HCT116 (cell line): ENCODE measurements at regions not wholly inside any gene's neighbourhood (a gene's known extent, or its start where the extent isn't known, plus 50 kb on each side); places are given as distances from the start of the nearest gene placed in this dataset.

Experiments used
- ATAC-seq: fragments of 200-7000 bp; cut with Tn5 transposase; 2 replicates; pipeline ENCODE4 v1.9.1; 2020; ENCODE audit warnings: mild to moderate bottlenecking, moderate library complexity
- BruUV-seq: library from RNA; stranded (reverse); fragments of 400-500 nt; replicated peaks from 2 replicates; lab custom pipeline; 2021; lab: Mats Ljungman, UMichigan
- CTCF ChIA-PET: fragments of 300-600 bp; sonication (Branson Sonifier 250); formaldehyde crosslinking; loops from one replicate; lab custom pipeline; 2021; ENCODE audit warnings: antibody characterized with exemption; lab: Charles Lee
- POLR2A ChIA-PET: fragments of 300-600, 350-600 bp; sonication (Branson Sonifier 250); formaldehyde crosslinking; loops from one replicate; lab custom pipeline; 2021; ENCODE audit warnings: antibody characterized with exemption; lab: Charles Lee
- RAD21 ChIA-PET, 2 experiments: fragments of 300-600 bp; sonication (Branson Sonifier 250); formaldehyde crosslinking; loops; one replicate each; lab custom pipeline; 2023; ENCODE audit warnings: low total read pairs in 2 of 2; ENCODE audit not compliant: uncharacterized antibody in 2 of 2, unreplicated experiment in 2 of 2, low non-redundant PET in 1 of 2; lab: Charles Lee
- DNase-seq: peaks from one replicate; pipeline ENCODE4 v3.0.0-alpha.2; 2010; ENCODE audit warnings: low read depth, low spot score
- H2AFZ ChIP-seq: fragments of 200-600 bp; shearing (Covaris generic), sonication (generic); 2 replicates; pipeline ENCODE4 v1.6.1; 2017; ENCODE audit warnings: low read depth, mixed run types, mixed read lengths, antibody characterized with exemption, low read length; ENCODE audit not compliant: poor library complexity, severe bottlenecking
- H3K27ac ChIP-seq: 2 replicates; pipeline ENCODE4 v1.5.1; 2012; ENCODE audit warnings: low read depth, low read length
- H3K27me3 ChIP-seq: fragments of 200-600 bp; sonication (generic); 2 replicates; pipeline ENCODE4 v1.6.1; 2016; ENCODE audit warnings: mixed run types, low read length, mixed read lengths; ENCODE audit not compliant: insufficient read depth
- H3K36me3 ChIP-seq, 2 experiments: fragments of 200-500 bp in 1 of 2; fragments of 200-600 bp in 1 of 2; sonication (Bioruptor generic) in 1 of 2; sonication (generic) in 1 of 2; 2 replicates each; pipeline versions ENCODE4 v1.5.1 to v1.6.1; 2014 to 2016; ENCODE audit warnings: low read length in 2 of 2, inconsistent platforms in 1 of 2, mixed read lengths in 1 of 2, mixed run types in 1 of 2; ENCODE audit not compliant: insufficient read depth in 2 of 2, control insufficient read depth in 1 of 2
- H3K4me1 ChIP-seq, 2 experiments: fragments of 200-600 bp in 1 of 2; sonication (generic) in 1 of 2; 2 replicates each; pipeline versions ENCODE4 v1.5.1 to v1.6.1; 2012 to 2017; ENCODE audit warnings: low read length in 2 of 2, inconsistent platforms in 1 of 2, mild to moderate bottlenecking in 1 of 2, mixed read lengths in 1 of 2, mixed run types in 1 of 2, moderate library complexity in 1 of 2; ENCODE audit not compliant: insufficient read depth in 2 of 2, control insufficient read depth in 1 of 2
- H3K4me2 ChIP-seq: fragments of 200-600 bp; sonication (generic); 2 replicates; pipeline ENCODE4 v1.6.1; 2017; ENCODE audit warnings: mixed run types, low read length, mixed read lengths
- H3K4me3 ChIP-seq, 2 experiments: fragments of 200-600 bp in 1 of 2; sonication (generic) in 1 of 2; replicated peaks in 1 of 2; 2 replicates each; pipeline ENCODE4 v1.5.1; 2011 to 2016; ENCODE audit warnings: low read length in 2 of 2, control low read depth in 1 of 2, low read depth in 1 of 2, mild to moderate bottlenecking in 1 of 2, mixed read lengths in 1 of 2, mixed run types in 1 of 2
- H3K79me2 ChIP-seq: fragments of 200-600 bp; sonication (generic); 2 replicates; pipeline ENCODE4 v1.6.1; 2017; ENCODE audit warnings: mild to moderate bottlenecking, mixed run types, low read length, moderate library complexity, mixed read lengths; ENCODE audit not compliant: insufficient read depth
- H3K9ac ChIP-seq: fragments of 200-600 bp; sonication (generic); 2 replicates; pipeline ENCODE4 v1.6.1; 2016; ENCODE audit warnings: low read length, mixed read lengths
- H3K9me2 ChIP-seq: fragments of 200-600 bp; sonication (generic), shearing (Covaris generic); 2 replicates; pipeline ENCODE4 v1.6.1; 2017; ENCODE audit warnings: mixed run types, mild to moderate bottlenecking, moderate library complexity; ENCODE audit not compliant: insufficient read depth
- H3K9me3 ChIP-seq, 2 experiments: fragments of 200-500 bp in 1 of 2; fragments of 200-600 bp in 1 of 2; sonication (Bioruptor generic) in 1 of 2; sonication (generic) in 1 of 2; 2 replicates each; pipeline ENCODE4 v1.6.1; 2014 to 2017; ENCODE audit warnings: low read length in 2 of 2, mixed read lengths in 2 of 2, inconsistent platforms in 1 of 2, low read depth in 1 of 2, mild to moderate bottlenecking in 1 of 2, mixed run types in 1 of 2, moderate library complexity in 1 of 2; ENCODE audit not compliant: control insufficient read depth in 1 of 2, insufficient read depth in 1 of 2
- H4K20me1 ChIP-seq: fragments of 200-600 bp; sonication (generic), shearing (Covaris generic); 2 replicates; pipeline ENCODE4 v1.6.1; 2017; ENCODE audit warnings: mixed run types, mild to moderate bottlenecking, moderate library complexity; ENCODE audit not compliant: insufficient read depth
- CBX3 ChIP-seq: IDR thresholded peaks from 2 replicates; pipeline ENCODE4 v1.6.1; 2012; ENCODE audit warnings: low read depth
- FOSL1 ChIP-seq: IDR thresholded peaks from 2 replicates; pipeline ENCODE4 v1.6.1; 2012; ENCODE audit warnings: low read depth
- RAD21 ChIP-seq: IDR thresholded peaks from 2 replicates; pipeline ENCODE4 v1.6.1; 2012; ENCODE audit warnings: low read depth, mild to moderate bottlenecking
- SP1 ChIP-seq: IDR thresholded peaks from 2 replicates; pipeline ENCODE4 v1.6.1; 2012; ENCODE audit warnings: low read depth
- SRF ChIP-seq: IDR thresholded peaks from 2 replicates; pipeline ENCODE4 v1.6.1; 2012; ENCODE audit warnings: low read depth
- YY1 ChIP-seq: IDR thresholded peaks from 2 replicates; pipeline ENCODE4 v1.6.1; 2011; ENCODE audit warnings: low read length, low read depth, moderate library complexity, mild to moderate bottlenecking; ENCODE audit not compliant: insufficient replicate concordance; ENCODE audit errors: extremely low read depth
- intact Hi-C: fragments of 100-400 bp; cut with micrococcal nuclease; formaldehyde crosslinking; loops from 2 replicates; pipeline ENCODE4 v1.10.0; 2022
- TF ChIP-seq, protein P1 (sequence below): IDR thresholded peaks from 2 replicates; pipeline ENCODE4 v1.6.1; 2012
- TF ChIP-seq, protein P2 (sequence below): IDR thresholded peaks from 2 replicates; pipeline ENCODE4 v1.6.1; 2012; ENCODE audit warnings: low read depth
- TF ChIP-seq, protein P3 (sequence below): IDR thresholded peaks from 2 replicates; pipeline ENCODE4 v1.6.1; 2012
- TF ChIP-seq, protein P4 (sequence below), 3 experiments: fragments of 200-600 bp in 1 of 3; sonication (generic) in 1 of 3; IDR thresholded peaks in 2 of 3; conservative IDR thresholded peaks in 1 of 3; 2 replicates each; pipeline ENCODE4 v1.5.1; 2012 to 2017; ENCODE audit warnings: low read depth in 2 of 3, low read length in 2 of 3, antibody characterized with exemption in 1 of 3, borderline replicate concordance in 1 of 3, control low read depth in 1 of 3, mild to moderate bottlenecking in 1 of 3, mixed read lengths in 1 of 3, mixed run types in 1 of 3, moderate library complexity in 1 of 3; ENCODE audit not compliant: insufficient read depth in 1 of 3

DNA sequence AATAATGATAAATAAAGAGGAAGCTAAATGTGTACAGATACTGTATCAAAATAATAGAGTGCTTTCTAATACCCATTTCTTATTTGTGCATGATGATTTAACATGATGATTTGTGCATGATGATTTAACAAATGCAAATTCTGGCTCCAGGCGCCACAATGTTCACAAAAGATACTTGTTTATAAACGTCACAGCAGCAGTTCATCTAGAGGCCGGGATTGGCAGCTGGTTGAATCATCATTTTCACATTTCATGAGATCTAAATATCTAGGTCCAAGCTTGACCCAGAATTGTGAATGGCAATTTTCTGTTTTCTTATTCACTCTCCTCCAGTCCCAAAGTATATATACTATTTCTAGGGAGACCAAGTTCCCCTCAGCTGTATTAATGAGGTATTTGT is 322.0 kb downstream of the SUCLG1 start:
- RAD21 ChIA-PET: no interaction called here
- Histone ChIP-seq H3K9me3 (no peaks in the 10 kb centered on the region), H3K4me1 (no peaks in the 10 kb centered on the region), H3K9ac (no peak overlapping the region), H2AFZ (no peak overlapping the region), H3K4me2 (no peak overlapping the region), H3K27ac (no peak overlapping the region), H3K36me3 (no peaks in the 10 kb centered on the region), H4K20me1 (no peaks in the 10 kb centered on the region), H3K27me3 (0 out of 2 replicates have a peak, but pooled peaks cover 3% of the 10 kb centered on the region), H3K79me2 (no peaks in the 10 kb centered on the region)
- CTCF ChIA-PET: no interaction called here
- intact Hi-C loops: no loop called here
- ATAC-seq: no peak
- POLR2A ChIA-PET: no interaction called here
- TF ChIP-seq, protein P1, sequence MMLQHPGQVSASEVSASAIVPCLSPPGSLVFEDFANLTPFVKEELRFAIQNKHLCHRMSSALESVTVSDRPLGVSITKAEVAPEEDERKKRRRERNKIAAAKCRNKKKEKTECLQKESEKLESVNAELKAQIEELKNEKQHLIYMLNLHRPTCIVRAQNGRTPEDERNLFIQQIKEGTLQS: no peak
- TF ChIP-seq, protein P2, sequence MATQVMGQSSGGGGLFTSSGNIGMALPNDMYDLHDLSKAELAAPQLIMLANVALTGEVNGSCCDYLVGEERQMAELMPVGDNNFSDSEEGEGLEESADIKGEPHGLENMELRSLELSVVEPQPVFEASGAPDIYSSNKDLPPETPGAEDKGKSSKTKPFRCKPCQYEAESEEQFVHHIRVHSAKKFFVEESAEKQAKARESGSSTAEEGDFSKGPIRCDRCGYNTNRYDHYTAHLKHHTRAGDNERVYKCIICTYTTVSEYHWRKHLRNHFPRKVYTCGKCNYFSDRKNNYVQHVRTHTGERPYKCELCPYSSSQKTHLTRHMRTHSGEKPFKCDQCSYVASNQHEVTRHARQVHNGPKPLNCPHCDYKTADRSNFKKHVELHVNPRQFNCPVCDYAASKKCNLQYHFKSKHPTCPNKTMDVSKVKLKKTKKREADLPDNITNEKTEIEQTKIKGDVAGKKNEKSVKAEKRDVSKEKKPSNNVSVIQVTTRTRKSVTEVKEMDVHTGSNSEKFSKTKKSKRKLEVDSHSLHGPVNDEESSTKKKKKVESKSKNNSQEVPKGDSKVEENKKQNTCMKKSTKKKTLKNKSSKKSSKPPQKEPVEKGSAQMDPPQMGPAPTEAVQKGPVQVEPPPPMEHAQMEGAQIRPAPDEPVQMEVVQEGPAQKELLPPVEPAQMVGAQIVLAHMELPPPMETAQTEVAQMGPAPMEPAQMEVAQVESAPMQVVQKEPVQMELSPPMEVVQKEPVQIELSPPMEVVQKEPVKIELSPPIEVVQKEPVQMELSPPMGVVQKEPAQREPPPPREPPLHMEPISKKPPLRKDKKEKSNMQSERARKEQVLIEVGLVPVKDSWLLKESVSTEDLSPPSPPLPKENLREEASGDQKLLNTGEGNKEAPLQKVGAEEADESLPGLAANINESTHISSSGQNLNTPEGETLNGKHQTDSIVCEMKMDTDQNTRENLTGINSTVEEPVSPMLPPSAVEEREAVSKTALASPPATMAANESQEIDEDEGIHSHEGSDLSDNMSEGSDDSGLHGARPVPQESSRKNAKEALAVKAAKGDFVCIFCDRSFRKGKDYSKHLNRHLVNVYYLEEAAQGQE: no peak
- TF ChIP-seq, all 23 proteins: peak for 0
- no peak overlapping the region for H3K4me3 ChIP-seq
- no peaks in the 10 kb centered on the region for H3K9me2 ChIP-seq
- DNase-seq: no peak
- BruUV-seq: no TSS peak

DNA sequence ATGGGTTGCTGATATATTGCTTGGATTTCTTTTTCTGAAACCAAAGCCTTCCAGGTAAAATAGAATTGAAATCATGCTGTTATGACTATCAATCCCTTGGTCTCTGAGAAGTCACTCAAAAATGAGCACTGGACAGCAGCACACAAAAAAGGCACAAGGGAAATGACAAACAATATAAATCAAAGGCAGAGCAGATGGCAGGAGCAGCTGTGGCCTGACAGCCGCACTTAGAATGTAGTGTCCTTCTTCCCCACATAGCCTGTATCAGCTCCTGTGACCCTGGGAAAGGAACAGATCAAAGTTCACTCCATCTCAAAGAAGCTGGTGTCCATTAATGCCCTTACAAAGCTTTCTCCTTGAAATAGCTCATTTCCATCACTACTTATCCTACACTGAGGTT is 326.7 kb downstream of the SUCLG1 start:
- Histone ChIP-seq H3K4me1 (no peaks in the 10 kb centered on the region), H2AFZ (no peak overlapping the region), H3K79me2 (no peaks in the 10 kb centered on the region), H3K9me2 (no peaks in the 10 kb centered on the region), H3K4me3 (no peak overlapping the region), H3K27me3 (0 out of 2 replicates have a peak, but pooled peaks cover 3% of the 10 kb centered on the region), H3K9ac (no peak overlapping the region), H3K9me3 (no peaks in the 10 kb centered on the region), H3K4me2 (no peak overlapping the region), H3K36me3 (no peaks in the 10 kb centered on the region), H4K20me1 (no peaks in the 10 kb centered on the region), H3K27ac (no peak overlapping the region)
- DNase-seq (no peak), ATAC-seq (no peak)
- POLR2A ChIA-PET: no interaction called here
- intact Hi-C loops: no loop called here
- RAD21 ChIA-PET: no interaction called here
- no TSS peak for BruUV-seq
- CTCF ChIA-PET: no interaction called here
- TF ChIP-seq SRF: no peak
- TF ChIP-seq CBX3: no peak
- TF ChIP-seq YY1: no peak
- TF ChIP-seq, protein P3, sequence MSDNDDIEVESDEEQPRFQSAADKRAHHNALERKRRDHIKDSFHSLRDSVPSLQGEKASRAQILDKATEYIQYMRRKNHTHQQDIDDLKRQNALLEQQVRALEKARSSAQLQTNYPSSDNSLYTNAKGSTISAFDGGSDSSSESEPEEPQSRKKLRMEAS: no peak
- TF ChIP-seq FOSL1: no peak
- TF ChIP-seq, protein P4, sequence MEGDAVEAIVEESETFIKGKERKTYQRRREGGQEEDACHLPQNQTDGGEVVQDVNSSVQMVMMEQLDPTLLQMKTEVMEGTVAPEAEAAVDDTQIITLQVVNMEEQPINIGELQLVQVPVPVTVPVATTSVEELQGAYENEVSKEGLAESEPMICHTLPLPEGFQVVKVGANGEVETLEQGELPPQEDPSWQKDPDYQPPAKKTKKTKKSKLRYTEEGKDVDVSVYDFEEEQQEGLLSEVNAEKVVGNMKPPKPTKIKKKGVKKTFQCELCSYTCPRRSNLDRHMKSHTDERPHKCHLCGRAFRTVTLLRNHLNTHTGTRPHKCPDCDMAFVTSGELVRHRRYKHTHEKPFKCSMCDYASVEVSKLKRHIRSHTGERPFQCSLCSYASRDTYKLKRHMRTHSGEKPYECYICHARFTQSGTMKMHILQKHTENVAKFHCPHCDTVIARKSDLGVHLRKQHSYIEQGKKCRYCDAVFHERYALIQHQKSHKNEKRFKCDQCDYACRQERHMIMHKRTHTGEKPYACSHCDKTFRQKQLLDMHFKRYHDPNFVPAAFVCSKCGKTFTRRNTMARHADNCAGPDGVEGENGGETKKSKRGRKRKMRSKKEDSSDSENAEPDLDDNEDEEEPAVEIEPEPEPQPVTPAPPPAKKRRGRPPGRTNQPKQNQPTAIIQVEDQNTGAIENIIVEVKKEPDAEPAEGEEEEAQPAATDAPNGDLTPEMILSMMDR (IDR thresholded peaks at IDR 0.05 in 2 of 3, conservative IDR thresholded peaks at IDR 0.05 in 1 of 3; ENCODE audit: borderline replicate concordance in 1 of 3, insufficient read depth in 1 of 3, low read depth in 2 of 3, low read length in 2 of 3): no peak
- no peak for TF ChIP-seq RAD21
- TF ChIP-seq, protein P2: no peak
- TF ChIP-seq SP1: no peak
